ENCODE measurements at regions not wholly inside any gene's neighbourhood (a gene's known extent, or its start where the extent isn't known, plus 50 kb on each side); places are given as distances from the start of the nearest gene placed in this dataset.

- no peak for DNase-seq
- 91 to 96% methylated on average over 1 of the region's 1 CpG for WGBS, 2 donors
- H3K27me3 ChIP-seq = no peaks in the 10 kb centered on the region
- TF ChIP-seq CTCF (IDR thresholded peaks at IDR 0.05) (no peak), EP300 (IDR thresholded peaks at IDR 0.05) (no peak), POLR2AphosphoS5 (IDR thresholded peaks at IDR 0.05) (no peak), POLR2A (IDR thresholded peaks at IDR 0.05) (no peak)
- H3K36me3 ChIP-seq = no peaks in the 10 kb centered on the region
- H3K27ac ChIP-seq = no peak overlapping the region
- intact Hi-C loops (cut with DNase I) = no loop called here
- H3K4me3 ChIP-seq = no peak overlapping the region
- no peaks in the 10 kb centered on the region for H3K4me1 ChIP-seq
- H3K9me3 ChIP-seq = no peaks in the 10 kb centered on the region
Measured at GRCh38 chr7:113412410-113412809, 294.1 kb upstream of the SMIM30 start.

- Histone ChIP-seq H3K27ac (no peak overlapping the region), H3K4me1 (no peaks in the 10 kb centered on the region), H3K27me3 (no peaks in the 10 kb centered on the region), H3K36me3 (no peaks in the 10 kb centered on the region), H3K9me3 (no peaks in the 10 kb centered on the region), H3K4me3 (no peak overlapping the region)
- DNase-seq = no peak
- intact Hi-C loops (cut with DNase I) = no loop called here
- TF ChIP-seq POLR2A (IDR thresholded peaks at IDR 0.05) (no peak), POLR2AphosphoS5 (IDR thresholded peaks at IDR 0.05) (no peak), CTCF (IDR thresholded peaks at IDR 0.05) (no peak), EP300 (IDR thresholded peaks at IDR 0.05) (no peak)
- WGBS, 2 donors = 88 to 91% methylated on average over 1 of the region's 1 CpG
Measured at GRCh38 chr7:113410796-113411195, 292.4 kb upstream of the SMIM30 start.

GRCh38 chr7:113408999-113409398, 290.6 kb upstream of the SMIM30 start:
- Histone ChIP-seq H3K27ac (no peak overlapping the region), H3K4me1 (no peaks in the 10 kb centered on the region), H3K27me3 (no peaks in the 10 kb centered on the region), H3K9me3 (no peaks in the 10 kb centered on the region), H3K36me3 (no peaks in the 10 kb centered on the region), H3K4me3 (no peak overlapping the region)
- 53 to 56% methylated on average over 1 of the region's 1 CpG for WGBS, 2 donors
- DNase-seq = no peak
- intact Hi-C loops (cut with DNase I) = no loop called here
- no peak for TF ChIP-seq POLR2AphosphoS5 (IDR thresholded peaks at IDR 0.05)
- TF ChIP-seq CTCF (IDR thresholded peaks at IDR 0.05) = no peak

- Histone ChIP-seq H3K27me3 (no peaks in the 10 kb centered on the region), H3K27ac (no peak overlapping the region), H3K9me3 (no peaks in the 10 kb centered on the region), H3K36me3 (no peaks in the 10 kb centered on the region), H3K4me3 (no peak overlapping the region), H3K4me1 (no peaks in the 10 kb centered on the region)
- TF ChIP-seq POLR2A (IDR thresholded peaks at IDR 0.05) (no peak), CTCF (IDR thresholded peaks at IDR 0.05) (no peak), POLR2AphosphoS5 (IDR thresholded peaks at IDR 0.05) (no peak), EP300 (IDR thresholded peaks at IDR 0.05) (no peak)
- WGBS, 2 donors = 83 to 90% methylated on average over 4 of the region's 4 CpGs
- DNase-seq = no peak
- intact Hi-C loops (cut with DNase I) = no loop called here
Measured at GRCh38 chr7:113405296-113406056, 287.1 kb upstream of the SMIM30 start.

GRCh38 chr7:113404245-113404644, 285.9 kb upstream of the SMIM30 start:
- intact Hi-C loops (cut with DNase I) = no loop called here
- 51 to 53% methylated on average over 8 of the region's 8 CpGs for WGBS, 2 donors
- H3K27me3 ChIP-seq = no peaks in the 10 kb centered on the region
- DNase-seq = no peak
- no peaks in the 10 kb centered on the region for H3K9me3 ChIP-seq
- H3K4me3 ChIP-seq = no peak overlapping the region
- H3K4me1 ChIP-seq = no peaks in the 10 kb centered on the region
- H3K27ac ChIP-seq = no peak overlapping the region
- no peaks in the 10 kb centered on the region for H3K36me3 ChIP-seq
- TF ChIP-seq CTCF (IDR thresholded peaks at IDR 0.05) (no peak), EP300 (IDR thresholded peaks at IDR 0.05) (no peak), POLR2A (IDR thresholded peaks at IDR 0.05) (no peak), POLR2AphosphoS5 (IDR thresholded peaks at IDR 0.05) (no peak)
